AG09309 (cell line): ENCODE measurements at regions not wholly inside any gene's neighbourhood (a gene's known extent, or its start where the extent isn't known, plus 50 kb on each side); places are given as distances from the start of the nearest gene placed in this dataset.

Experiments used
- DNase-seq: peaks from one replicate; pipeline ENCODE4 v3.0.0-alpha.2; 2010; ENCODE audit warnings: low read depth
- H3K4me3 ChIP-seq: 2 replicates; pipeline ENCODE4 v1.5.1; 2011; ENCODE audit warnings: mild to moderate bottlenecking, low read depth, low read length, moderate library complexity; ENCODE audit not compliant: control insufficient read depth
- CTCF ChIP-seq: IDR thresholded peaks from 2 replicates; pipeline ENCODE4 v1.5.1; 2011; ENCODE audit warnings: mild to moderate bottlenecking, low read depth, low read length, inconsistent platforms; ENCODE audit not compliant: insufficient read depth, control insufficient read depth; ENCODE audit errors: missing control alignments

DNA sequence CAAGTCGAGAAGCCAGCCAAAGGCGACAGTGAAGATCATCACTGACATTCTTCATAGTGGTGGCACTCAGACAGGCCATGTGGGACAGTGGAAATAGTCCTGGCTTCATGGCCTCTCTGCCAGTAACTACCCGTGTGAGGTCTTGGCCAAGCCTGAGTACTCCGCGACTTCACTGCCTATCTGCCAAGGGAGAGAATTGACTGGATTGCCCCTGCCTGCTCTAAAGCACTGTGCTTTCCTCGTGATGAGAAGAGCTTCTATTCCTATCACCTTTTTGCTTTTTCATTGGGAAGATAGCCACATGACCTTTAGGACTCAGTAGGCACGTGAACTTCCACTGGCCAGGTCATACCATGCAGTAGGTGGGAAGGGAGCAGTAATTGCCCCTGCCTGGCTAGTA is 239.3 kb downstream of the HAUS1 start:
- DNase-seq = no peak
- H3K4me3 ChIP-seq = no peak overlapping the region
- no peak for TF ChIP-seq CTCF

GRCh38 chr18:46343931-46344372 is 239.8 kb downstream of the HAUS1 start:
- no peak for DNase-seq
- no peak for TF ChIP-seq CTCF
- H3K4me3 ChIP-seq = no peak overlapping the region

- no peak for TF ChIP-seq CTCF
- H3K4me3 ChIP-seq = no peak overlapping the region
- DNase-seq = no peak
Measured at GRCh38 chr18:46344416-46345180, 240.4 kb downstream of the HAUS1 start.

- no peak for TF ChIP-seq CTCF
- no peak for DNase-seq
- H3K4me3 ChIP-seq = no peak overlapping the region
Measured at GRCh38 chr18:46345181-46345465, 240.9 kb downstream of the HAUS1 start.

GRCh38 chr18:46346213-46346612 is 242.0 kb downstream of the HAUS1 start:
- no peak for TF ChIP-seq CTCF
- no peak overlapping the region for H3K4me3 ChIP-seq
- no peak for DNase-seq

- TF ChIP-seq CTCF = no peak
- H3K4me3 ChIP-seq = no peak overlapping the region
- DNase-seq = no peak
Measured at GRCh38 chr18:46346896-46347630, 242.9 kb downstream of the HAUS1 start.
